ENCODE measurements at regions not wholly inside any gene's neighbourhood (a gene's known extent, or its start where the extent isn't known, plus 50 kb on each side); places are given as distances from the start of the nearest gene placed in this dataset.
A peak's percentile ranks its signal among the peaks of the same experiment; 100 is the strongest.

DNA sequence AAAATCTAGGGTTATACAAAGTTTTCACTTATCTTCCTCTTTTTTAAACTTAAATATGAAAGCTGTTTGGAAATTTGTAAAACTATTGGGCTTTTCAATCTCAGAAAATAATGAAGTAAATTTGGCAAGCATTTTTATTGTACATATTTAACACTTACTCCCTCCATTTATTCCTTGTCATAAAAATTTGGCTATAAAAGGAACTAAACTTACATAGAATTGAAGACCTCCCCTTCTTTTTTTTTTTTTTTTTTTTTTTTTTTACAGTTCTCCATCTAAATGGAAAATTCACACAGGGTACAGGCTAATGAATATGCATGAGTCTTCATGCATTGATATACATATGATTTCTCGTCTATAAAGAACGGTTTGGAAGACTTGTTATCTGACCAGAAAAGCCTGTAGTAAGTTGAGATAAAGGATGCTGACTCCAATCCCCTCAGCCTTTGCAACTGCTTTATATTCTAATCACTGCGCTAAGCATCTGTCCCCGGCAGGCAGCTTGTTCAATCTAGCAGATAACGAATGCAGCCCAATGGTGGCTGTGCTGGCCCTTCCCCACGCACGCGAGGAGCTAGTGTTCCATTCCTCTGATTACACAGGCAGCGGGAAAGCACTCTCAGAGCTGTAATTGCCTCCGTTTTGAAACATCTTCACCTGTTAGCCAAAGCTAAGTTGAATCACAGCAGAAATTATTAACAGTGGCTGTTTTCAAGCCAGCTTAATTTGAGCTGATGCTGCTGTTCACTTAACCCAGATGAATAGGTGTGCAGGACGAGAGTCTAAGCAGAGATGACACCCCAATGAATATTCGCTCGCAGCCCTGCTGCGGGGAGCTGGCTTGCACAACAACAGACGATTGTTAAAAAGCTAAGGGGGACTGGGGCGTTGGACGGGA is 453.8 kb upstream of the ZNF608 start (continued):
- no peak for TF ChIP-seq ZZZ3 (IDR thresholded peaks at IDR 0.05; ENCODE audit: control insufficient read depth, insufficient read length, low read depth)
- no peak for TF ChIP-seq EZH2 (IDR thresholded peaks at IDR 0.05; ENCODE audit: borderline replicate concordance, control insufficient read depth, low read depth, low read length)
- TF ChIP-seq HCFC1 (IDR thresholded peaks at IDR 0.05; ENCODE audit: low read length): no peak
- no peak for TF ChIP-seq NFYB (IDR thresholded peaks at IDR 0.05; ENCODE audit: insufficient read depth, low read depth, low read length)

DNA sequence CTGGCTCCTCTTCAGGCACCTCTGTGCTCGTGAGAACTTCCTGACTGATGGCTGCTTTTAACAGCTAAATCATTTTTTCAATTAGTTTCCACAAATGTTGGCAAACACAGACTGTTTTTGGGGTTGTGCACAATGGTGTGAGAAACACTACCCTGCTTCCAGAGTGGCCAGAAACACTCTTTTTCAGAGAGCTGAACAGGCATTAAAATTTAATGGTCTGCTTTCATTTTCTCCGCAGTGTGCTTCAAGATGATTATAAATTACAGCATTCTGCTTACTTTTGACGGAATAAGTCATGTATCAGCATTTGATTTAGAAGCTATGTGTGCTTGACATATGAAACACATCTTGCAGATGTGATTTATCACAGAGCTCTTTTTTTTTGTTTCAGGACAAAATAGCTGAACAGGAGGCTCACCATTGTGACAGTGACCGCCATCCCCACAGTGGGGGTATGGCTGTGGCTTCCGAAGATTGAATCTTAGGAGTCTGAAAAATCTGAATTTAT is 454.5 kb upstream of the ZNF608 start:
- TF ChIP-seq PAX5 (IDR thresholded peaks at IDR 0.05; ENCODE audit: borderline replicate concordance, low read depth, low read length): no peak
- no peak for TF ChIP-seq YBX1 (IDR thresholded peaks at IDR 0.05)
- TF ChIP-seq, protein P1, sequence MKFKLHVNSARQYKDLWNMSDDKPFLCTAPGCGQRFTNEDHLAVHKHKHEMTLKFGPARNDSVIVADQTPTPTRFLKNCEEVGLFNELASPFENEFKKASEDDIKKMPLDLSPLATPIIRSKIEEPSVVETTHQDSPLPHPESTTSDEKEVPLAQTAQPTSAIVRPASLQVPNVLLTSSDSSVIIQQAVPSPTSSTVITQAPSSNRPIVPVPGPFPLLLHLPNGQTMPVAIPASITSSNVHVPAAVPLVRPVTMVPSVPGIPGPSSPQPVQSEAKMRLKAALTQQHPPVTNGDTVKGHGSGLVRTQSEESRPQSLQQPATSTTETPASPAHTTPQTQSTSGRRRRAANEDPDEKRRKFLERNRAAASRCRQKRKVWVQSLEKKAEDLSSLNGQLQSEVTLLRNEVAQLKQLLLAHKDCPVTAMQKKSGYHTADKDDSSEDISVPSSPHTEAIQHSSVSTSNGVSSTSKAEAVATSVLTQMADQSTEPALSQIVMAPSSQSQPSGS (IDR thresholded peaks at IDR 0.05; ENCODE audit: low read length): no peak
- no peak; the same call in 1 of the 3 replicates for ATAC-seq
- Histone ChIP-seq H3K9me3 (replicated peaks; ENCODE audit: control insufficient read depth, insufficient read depth, low read length) (peaks cover 3% of the 10 kb centered on the region; the same call in 2 of the 3 replicates), H3K36me3 (ENCODE audit: control insufficient read depth in 2 of 2, insufficient read depth in 2 of 2, low read length in 1 of 2) (no peaks in the 10 kb centered on the region), H3K4me1 (ENCODE audit: control insufficient read depth, insufficient read depth, low read length) (no peaks in the 10 kb centered on the region), H3K4me3 (no peak overlapping the region), H3K27me3 (replicated peaks in 1 of 2; ENCODE audit: control insufficient read depth in 2 of 2, insufficient read depth in 2 of 2, low read length in 1 of 2) (no peaks in the 10 kb centered on the region), H3K9ac (ENCODE audit: control insufficient read depth, insufficient read depth, low read length) (no peak overlapping the region), H4K20me1 (ENCODE audit: control insufficient read depth, insufficient read depth) (no peaks in the 10 kb centered on the region), H2AFZ (ENCODE audit: control insufficient read depth, low read depth, low read length) (peak overlapping the region; percentile 1; the same call in 1 of the 2 replicates), H3K79me2 (ENCODE audit: control insufficient read depth, insufficient read depth, low read length) (no peaks in the 10 kb centered on the region), H3K4me2 (ENCODE audit: control insufficient read depth, insufficient read depth) (peak overlapping the region; percentile 17), H3K27ac (ENCODE audit: control insufficient read depth, insufficient read depth) (no peak overlapping the region)
- RAD21 ChIA-PET (ENCODE audit: unreplicated experiment): interaction anchor here (0.6 to 1.3 kb wide), 3 partner anchors 282 to 616 kb away, joined by 3 to 4 read pairs (median 4); no protein-coding TSS in a partner anchor
- in situ Hi-C loops (cut with MboI): no loop called here
- no peak for DNase-seq (ENCODE audit: low read depth, low spot score)
- CTCF ChIA-PET: no interaction called here
- SMC1A ChIA-PET (ENCODE audit: uncharacterized antibody, unreplicated experiment): interaction anchor here (0.7 to 3.1 kb wide), 8 partner anchors 9 to 285 kb away, joined by 3 to 14 read pairs (median 3); no protein-coding TSS in a partner anchor
- FAIRE-seq: no peak
- POLR2A ChIA-PET: interaction anchor here (0.6 kb wide), 3 partner anchors 56 to 1577 kb away, joined by 3 to 5 read pairs (median 4); no protein-coding TSS in a partner anchor
- 64% methylated on average over 5 of the region's 5 CpGs for WGBS (ENCODE audit: insufficient coverage, insufficient replicate concordance, low lambda C conversion rate, missing lambda C conversion rate)
- intact Hi-C loops (cut with micrococcal nuclease; ENCODE audit: unreplicated experiment): no loop called here
- no TSS peak for BruUV-seq (replicated peaks)

All from GM12878 (cell line).